ENCODE measurements at regions not wholly inside any gene's neighbourhood (a gene's known extent, or its start where the extent isn't known, plus 50 kb on each side); places are given as distances from the start of the nearest gene placed in this dataset.
A peak's percentile ranks its signal among the peaks of the same experiment; 100 is the strongest.
"Not testable (repeated sequence)": the region's sequence is repeated elsewhere in the genome, so short reads cannot be mapped to it uniquely, and the experiment has no call there.

GRCh38 chr7:142563470-142563869, 185.8 kb upstream of the PRSS1 start:
- intact Hi-C loops (cut with DNase I; ENCODE audit: low total_unique reads): no loop called here

DNA sequence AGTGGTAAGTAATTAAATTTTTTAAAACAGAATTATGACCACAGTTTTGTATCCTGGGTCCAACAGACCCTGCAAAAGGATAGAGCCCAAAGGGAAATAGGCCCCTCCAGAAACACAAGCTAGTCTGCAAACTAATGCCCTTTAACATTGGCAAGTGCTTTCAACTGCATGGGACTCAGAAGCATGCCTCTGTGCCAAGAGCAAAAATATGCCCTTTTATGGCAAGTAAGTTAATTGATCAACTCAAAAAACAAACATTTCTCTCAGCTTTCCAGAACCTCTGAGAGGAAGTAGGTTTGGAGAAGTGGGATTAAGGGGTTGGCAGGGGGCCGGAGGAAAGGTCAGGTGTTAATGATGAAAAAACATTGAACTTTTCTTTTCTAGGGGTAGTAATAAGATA, 186.6 kb upstream of the PRSS1 start:
- intact Hi-C loops (cut with DNase I; ENCODE audit: low total_unique reads): no loop called here
- Histone ChIP-seq H3K27me3 (no peaks in the 10 kb centered on the region), H3K4me3 (no peak overlapping the region), H3K27ac (no peak overlapping the region), H3K36me3 (no peaks in the 10 kb centered on the region), H3K9me3 (no peaks in the 10 kb centered on the region), H3K4me1 (no peaks in the 10 kb centered on the region)
- no peak for DNase-seq (ENCODE audit: low spot score in 2 of 2)
- TF ChIP-seq POLR2AphosphoS5 (IDR thresholded peaks at IDR 0.05): no peak

More at GRCh38 chr7:142563470-142563869, 185.8 kb upstream of the PRSS1 start:
- Histone ChIP-seq H3K36me3 (no peaks in the 10 kb centered on the region), H3K4me3 (no peak overlapping the region), H3K27me3 (no peaks in the 10 kb centered on the region), H3K27ac (no peak overlapping the region), H3K4me1 (no peaks in the 10 kb centered on the region), H3K9me3 (no peaks in the 10 kb centered on the region)
- TF ChIP-seq, protein P1, sequence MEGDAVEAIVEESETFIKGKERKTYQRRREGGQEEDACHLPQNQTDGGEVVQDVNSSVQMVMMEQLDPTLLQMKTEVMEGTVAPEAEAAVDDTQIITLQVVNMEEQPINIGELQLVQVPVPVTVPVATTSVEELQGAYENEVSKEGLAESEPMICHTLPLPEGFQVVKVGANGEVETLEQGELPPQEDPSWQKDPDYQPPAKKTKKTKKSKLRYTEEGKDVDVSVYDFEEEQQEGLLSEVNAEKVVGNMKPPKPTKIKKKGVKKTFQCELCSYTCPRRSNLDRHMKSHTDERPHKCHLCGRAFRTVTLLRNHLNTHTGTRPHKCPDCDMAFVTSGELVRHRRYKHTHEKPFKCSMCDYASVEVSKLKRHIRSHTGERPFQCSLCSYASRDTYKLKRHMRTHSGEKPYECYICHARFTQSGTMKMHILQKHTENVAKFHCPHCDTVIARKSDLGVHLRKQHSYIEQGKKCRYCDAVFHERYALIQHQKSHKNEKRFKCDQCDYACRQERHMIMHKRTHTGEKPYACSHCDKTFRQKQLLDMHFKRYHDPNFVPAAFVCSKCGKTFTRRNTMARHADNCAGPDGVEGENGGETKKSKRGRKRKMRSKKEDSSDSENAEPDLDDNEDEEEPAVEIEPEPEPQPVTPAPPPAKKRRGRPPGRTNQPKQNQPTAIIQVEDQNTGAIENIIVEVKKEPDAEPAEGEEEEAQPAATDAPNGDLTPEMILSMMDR (IDR thresholded peaks at IDR 0.05): no peak
- TF ChIP-seq POLR2A (IDR thresholded peaks at IDR 0.05) (no peak), POLR2AphosphoS5 (IDR thresholded peaks at IDR 0.05) (no peak)
- DNase-seq (ENCODE audit: low spot score in 2 of 2): no peak

GRCh38 chr7:142561396-142561795, 187.9 kb upstream of the PRSS1 start:
- DNase-seq (ENCODE audit: low spot score in 2 of 2); H3K4me1 ChIP-seq; H3K9me3 ChIP-seq; H3K36me3 ChIP-seq; H3K4me3 ChIP-seq; H3K27ac ChIP-seq; H3K27me3 ChIP-seq; intact Hi-C loops (cut with DNase I; ENCODE audit: low total_unique reads): not testable (repeated sequence)

- H3K9me3 ChIP-seq; H3K27ac ChIP-seq; DNase-seq (ENCODE audit: low spot score in 2 of 2); H3K36me3 ChIP-seq; H3K4me3 ChIP-seq; H3K4me1 ChIP-seq; intact Hi-C loops (cut with DNase I; ENCODE audit: low total_unique reads); H3K27me3 ChIP-seq: not testable (repeated sequence)
These were observed 188.5 kb upstream of the PRSS1 start for GRCh38 chr7:142560770-142561169.

- H3K4me3 ChIP-seq: no peak overlapping the region
- H3K27me3 ChIP-seq: no peaks in the 10 kb centered on the region
- DNase-seq (ENCODE audit: low spot score in 2 of 2): no peak
- TF ChIP-seq, protein P1 (IDR thresholded peaks at IDR 0.05): no peak
- TF ChIP-seq POLR2AphosphoS5 (IDR thresholded peaks at IDR 0.05): no peak
- no peak for TF ChIP-seq POLR2A (IDR thresholded peaks at IDR 0.05)
- no peaks in the 10 kb centered on the region for H3K36me3 ChIP-seq
- no peaks in the 10 kb centered on the region for H3K9me3 ChIP-seq
- intact Hi-C loops (cut with DNase I; ENCODE audit: low total_unique reads): no loop called here
- no peaks in the 10 kb centered on the region for H3K4me1 ChIP-seq
- no peak overlapping the region for H3K27ac ChIP-seq
These were observed 189.1 kb upstream of the PRSS1 start for GRCh38 chr7:142560166-142560565.

- H3K27ac ChIP-seq: no peak overlapping the region
- no peak for DNase-seq (ENCODE audit: low spot score in 2 of 2)
- H3K4me3 ChIP-seq: no peak overlapping the region
- TF ChIP-seq, protein P1 (IDR thresholded peaks at IDR 0.05): no peak
- no peak for TF ChIP-seq POLR2AphosphoS5 (IDR thresholded peaks at IDR 0.05)
- TF ChIP-seq POLR2A (IDR thresholded peaks at IDR 0.05): no peak
- intact Hi-C loops (cut with DNase I; ENCODE audit: low total_unique reads): no loop called here
- no peaks in the 10 kb centered on the region for H3K27me3 ChIP-seq
- no peaks in the 10 kb centered on the region for H3K9me3 ChIP-seq
- no peaks in the 10 kb centered on the region for H3K36me3 ChIP-seq
- H3K4me1 ChIP-seq: no peaks in the 10 kb centered on the region
These were observed 191.2 kb upstream of the PRSS1 start for GRCh38 chr7:142557971-142558582.

- no peak overlapping the region for H3K4me3 ChIP-seq
- H3K4me1 ChIP-seq: no peaks in the 10 kb centered on the region
- TF ChIP-seq POLR2AphosphoS5 (IDR thresholded peaks at IDR 0.05): peak in 2 of 3 donors; percentile 28 to 34
- TF ChIP-seq, protein P1 (IDR thresholded peaks at IDR 0.05): peak; percentile 16 to 55 (median 22)
- no peak for TF ChIP-seq POLR2A (IDR thresholded peaks at IDR 0.05)
- no peaks in the 10 kb centered on the region for H3K9me3 ChIP-seq
- H3K27me3 ChIP-seq: no peaks in the 10 kb centered on the region
- H3K36me3 ChIP-seq: no peaks in the 10 kb centered on the region
- peak; percentile 56 to 82 for DNase-seq (ENCODE audit: low spot score in 2 of 2)
- no peak overlapping the region for H3K27ac ChIP-seq
- intact Hi-C loops (cut with DNase I; ENCODE audit: low total_unique reads): no loop called here
These were observed 192.5 kb upstream of the PRSS1 start for GRCh38 chr7:142556740-142557139.

Measured in breast epithelium (tissue), 4 donors.